ENCODE measurements at regions not wholly inside any gene's neighbourhood (a gene's known extent, or its start where the extent isn't known, plus 50 kb on each side); places are given as distances from the start of the nearest gene placed in this dataset.
"Not testable (repeated sequence)": the region's sequence is repeated elsewhere in the genome, so short reads cannot be mapped to it uniquely, and the experiment has no call there.

DNA sequence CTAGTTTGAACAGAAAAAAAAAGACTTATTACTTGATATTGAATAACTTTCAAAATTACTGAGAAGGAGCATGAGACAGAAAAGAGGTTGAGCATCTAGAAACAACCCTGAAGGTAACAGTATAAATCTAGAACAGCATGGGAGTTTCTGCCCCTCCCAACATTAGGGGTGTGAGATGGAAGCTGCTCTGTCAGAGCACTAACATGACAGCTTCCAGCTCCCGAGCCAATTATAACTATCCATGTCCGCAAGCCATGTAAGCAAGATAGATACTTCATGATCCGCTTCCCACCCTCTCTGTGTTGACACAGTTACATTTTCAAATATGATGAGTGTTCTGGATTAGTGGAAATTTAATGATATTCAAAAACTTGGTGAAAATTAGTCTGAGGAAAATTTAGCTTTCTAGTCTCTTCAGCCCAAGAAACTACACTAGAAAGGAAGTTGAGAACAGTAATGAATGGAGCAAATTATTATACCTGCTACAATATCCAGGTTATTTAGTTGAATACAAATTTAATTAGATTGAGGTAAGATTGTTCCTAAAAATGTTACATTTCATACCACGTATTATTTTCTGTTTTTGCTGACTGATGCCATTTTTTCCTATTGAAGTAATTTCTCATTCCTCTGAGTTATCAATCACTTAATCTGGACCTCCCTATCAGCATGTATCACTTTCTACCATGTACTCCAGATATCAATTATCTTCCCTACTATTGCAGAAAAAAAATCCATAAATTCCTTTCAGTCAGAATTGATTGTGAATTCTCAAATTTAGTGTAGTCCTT, 129.3 kb upstream of the SLIT2 start:
- no peak for DNase-seq

GRCh38 chr4:20119141-20119540, 132.6 kb upstream of the SLIT2 start:
- no peak for DNase-seq

GRCh38 chr4:20109391-20109790, 142.3 kb upstream of the SLIT2 start:
- DNase-seq: no peak

- no peak for DNase-seq
Observed at GRCh38 chr4:20106921-20107320, 144.8 kb upstream of the SLIT2 start.

GRCh38 chr4:20101831-20102230, 149.9 kb upstream of the SLIT2 start:
- DNase-seq: no peak

DNA sequence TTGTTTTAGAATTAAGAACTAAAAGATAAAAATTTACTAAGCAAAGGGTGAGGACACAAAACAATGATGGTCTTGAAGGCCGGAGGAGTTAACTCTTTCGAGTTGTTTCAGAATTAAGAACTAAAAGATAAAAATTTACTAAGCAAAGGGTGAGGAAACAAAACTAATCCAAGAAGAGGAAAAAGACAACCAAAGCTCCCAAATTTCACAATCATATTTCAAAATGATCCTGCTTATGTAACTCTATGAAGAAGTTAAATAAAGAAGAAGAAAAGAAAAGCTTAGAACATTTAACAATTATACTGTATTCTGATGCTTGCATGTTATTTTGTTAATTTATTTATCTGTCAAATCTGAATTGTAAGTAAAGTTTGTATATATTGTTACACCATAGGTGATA, 154.8 kb upstream of the SLIT2 start:
- DNase-seq: no peak

DNA sequence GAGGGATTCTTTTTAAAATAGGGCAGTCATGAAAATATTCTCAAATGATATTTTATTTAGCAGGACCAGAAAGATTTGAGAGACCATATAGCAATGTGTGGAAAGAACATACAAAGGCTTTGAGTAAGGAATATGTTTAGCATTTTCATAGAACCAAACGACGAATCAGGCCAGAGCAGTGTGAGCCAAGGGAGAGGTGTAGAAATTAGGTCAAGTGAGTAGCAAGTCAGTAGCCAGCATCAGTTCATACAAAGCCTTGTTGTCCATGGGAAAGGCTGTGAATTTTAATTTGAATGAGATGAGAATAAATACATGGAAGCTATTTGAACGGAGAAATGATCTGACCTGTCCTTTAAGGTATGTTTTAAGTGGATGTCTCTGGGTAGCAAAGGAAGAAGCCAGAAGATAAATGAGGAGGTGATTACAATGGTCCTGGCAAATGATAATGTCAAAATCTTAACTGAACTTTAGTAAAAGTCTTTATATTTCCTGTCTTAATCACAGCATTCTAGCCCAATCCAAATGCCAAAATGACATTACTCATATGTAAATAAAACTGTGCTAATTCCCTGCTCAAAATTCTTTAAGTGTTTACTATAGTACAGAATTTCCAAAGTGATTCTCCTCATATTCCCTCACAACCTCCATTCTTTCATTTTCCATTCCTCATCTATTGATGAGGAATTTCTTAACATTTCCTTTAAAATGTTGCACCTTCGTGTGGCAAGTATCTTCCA, 155.7 kb upstream of the SLIT2 start:
- no peak for DNase-seq

- DNase-seq: no peak
Observed at GRCh38 chr4:20091781-20092180, 159.9 kb upstream of the SLIT2 start.

DNA sequence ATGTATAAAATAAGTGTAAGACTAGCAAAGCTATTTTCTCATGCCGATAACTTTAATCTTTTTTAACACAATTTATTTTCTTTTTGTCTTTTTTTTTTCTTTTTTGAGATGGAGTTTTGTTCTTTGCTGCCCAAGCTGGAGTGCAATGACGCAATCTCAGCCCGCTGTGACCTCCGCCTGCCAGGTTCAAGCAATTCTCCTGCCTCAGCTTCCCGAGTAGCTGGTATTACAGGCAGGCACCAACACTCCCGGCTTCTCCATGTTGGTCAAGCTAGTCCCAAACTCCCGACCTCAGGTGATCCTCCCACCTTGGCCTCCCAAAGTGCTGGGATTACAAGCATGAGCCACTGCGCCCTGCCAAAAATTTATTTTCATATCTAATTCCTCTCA, 164.2 kb upstream of the SLIT2 start:
- DNase-seq: no peak

GRCh38 chr4:20086799-20087521, 164.7 kb upstream of the SLIT2 start:
- no peak for DNase-seq

DNA sequence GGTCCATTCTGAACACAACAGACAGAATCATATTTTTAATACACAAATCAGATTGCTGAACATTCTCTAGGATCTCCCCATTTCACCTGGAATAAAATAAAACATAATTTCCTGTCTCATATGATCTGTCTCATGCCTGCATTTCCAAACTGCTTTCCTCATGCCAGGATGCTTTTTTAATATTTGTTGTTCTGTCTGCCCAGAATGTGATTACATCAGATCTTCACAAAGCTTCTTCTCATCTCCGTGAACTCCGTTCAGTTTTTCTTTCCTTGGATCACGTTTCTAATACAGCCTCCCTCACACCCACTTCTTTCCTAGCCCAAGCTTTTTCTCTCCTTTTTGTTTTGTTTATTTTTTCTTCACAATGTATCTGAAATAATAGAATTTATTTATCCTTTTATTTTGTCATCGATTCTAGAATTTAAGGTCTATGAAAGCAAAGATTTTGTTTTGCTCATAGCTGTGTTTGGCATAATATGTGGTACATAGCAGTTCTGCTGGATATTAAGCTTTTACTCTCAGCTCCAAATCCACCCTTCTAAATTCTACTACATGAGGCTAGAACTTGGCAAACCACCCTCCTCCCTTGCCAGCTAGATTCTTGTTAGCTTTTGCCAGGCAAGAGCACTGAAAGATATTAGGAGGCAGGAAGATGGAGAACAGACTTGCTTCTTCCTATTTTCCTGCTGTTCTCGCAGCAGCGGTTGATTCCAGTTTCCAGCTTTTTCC, 165.5 kb upstream of the SLIT2 start:
- DNase-seq: no peak

DNA sequence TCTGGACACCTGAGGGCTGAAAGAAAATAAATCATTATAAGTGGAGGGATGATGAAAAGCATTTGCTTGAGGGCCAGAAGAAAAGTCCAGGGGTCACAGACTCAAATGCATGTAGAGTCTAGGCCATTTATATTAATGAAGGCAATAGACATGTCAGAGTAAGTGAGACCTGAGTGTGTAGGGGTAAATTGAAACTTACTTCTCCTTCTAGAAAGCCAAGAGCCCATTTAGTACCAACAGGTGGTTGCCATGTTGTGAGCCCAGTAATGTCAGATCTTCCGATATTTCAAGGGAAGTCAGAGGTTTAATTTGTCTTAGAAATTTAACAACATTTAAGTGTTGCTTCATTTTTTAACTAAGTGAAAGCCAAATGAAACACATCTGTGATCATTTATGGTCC, 166.1 kb upstream of the SLIT2 start:
- DNase-seq: no peak

GRCh38 chr4:20085156-20085555, 166.5 kb upstream of the SLIT2 start:
- no peak for DNase-seq

DNA sequence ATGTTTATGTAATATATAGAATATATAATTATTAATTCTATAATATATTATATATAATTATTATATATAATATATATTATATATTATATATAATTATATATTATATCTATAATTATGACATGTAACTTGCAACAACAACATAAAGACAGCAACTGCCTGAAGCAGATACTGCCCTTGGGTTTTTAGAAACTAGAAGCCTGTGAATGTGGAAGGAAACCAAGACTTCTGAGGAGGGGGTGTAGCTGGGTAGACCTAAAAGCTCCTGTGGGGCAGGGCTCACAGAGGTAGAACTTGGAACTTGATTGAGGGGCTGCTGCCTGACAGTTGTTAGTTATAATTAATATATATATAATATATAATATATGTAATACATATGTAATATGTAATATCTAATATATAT, 167.2 kb upstream of the SLIT2 start:
- DNase-seq: no peak

DNA sequence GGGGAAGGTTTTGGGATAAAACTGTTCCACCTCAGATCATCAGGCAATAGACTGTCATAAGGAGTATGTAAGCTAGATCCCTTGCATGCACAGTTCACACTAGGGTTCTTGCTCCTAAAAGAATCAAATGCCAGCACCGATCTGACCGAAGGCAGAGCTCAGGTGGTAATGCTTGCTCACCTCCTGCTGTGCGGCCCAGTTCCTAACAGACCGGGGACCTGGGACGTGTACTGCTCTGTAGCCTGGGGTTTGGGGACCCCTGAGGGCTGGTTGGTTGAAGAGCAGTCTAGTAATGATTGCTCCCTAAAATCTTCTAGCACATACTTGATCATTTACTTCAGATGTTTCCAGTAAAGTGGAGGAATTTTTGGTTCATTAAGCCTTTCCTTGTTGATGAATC, 173.1 kb upstream of the SLIT2 start:
- DNase-seq: no peak

DNA sequence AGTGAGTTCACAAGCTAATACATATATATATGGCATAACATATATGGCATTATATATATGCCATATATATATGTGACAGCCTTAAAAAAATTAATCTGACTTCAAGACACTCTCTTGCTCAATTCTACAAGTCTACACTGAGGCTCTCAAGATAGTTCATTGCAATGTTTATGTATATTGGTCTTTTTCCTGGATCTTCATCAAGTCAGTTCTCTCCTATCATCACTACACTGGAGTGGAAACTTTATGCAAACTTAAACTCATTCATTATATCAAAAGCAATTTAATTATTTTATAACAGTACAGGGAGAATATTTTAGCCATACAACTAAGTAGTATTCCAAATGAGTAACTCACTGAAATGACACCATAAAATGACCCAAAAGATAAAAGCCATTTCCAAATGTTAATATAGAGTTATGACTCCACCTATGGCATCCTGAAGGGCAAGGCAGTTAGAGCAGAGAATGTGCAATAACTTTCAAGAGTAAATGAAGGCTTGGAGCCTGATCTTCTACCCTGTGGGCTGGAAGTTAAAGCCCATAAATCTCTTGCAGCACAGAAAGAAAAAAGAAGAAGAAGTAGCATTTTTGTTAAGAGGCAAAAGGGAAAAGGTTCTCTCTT, 176.3 kb upstream of the SLIT2 start:
- no peak for DNase-seq

DNA sequence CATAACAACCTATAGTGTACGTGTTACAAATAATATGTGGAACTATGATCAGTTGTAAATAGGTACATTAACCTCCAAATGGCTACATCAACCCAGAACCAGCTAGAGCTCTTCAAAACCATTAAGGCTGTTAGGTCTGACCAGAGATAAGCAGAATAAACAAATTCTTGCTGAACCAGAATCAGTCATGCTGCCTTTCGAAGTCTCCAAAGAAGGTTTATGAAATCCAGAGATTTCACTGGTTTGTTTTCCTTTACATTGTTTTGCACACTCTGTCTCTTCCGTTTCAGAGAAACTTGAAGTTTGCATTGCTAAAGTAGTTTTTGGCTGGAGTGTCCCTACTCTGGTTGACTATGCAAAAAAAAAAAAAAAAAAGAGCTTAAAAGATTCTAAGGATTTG, 177.3 kb upstream of the SLIT2 start:
- DNase-seq: no peak

GRCh38 chr4:20065952-20066351, 185.8 kb upstream of the SLIT2 start:
- no peak for DNase-seq

DNA sequence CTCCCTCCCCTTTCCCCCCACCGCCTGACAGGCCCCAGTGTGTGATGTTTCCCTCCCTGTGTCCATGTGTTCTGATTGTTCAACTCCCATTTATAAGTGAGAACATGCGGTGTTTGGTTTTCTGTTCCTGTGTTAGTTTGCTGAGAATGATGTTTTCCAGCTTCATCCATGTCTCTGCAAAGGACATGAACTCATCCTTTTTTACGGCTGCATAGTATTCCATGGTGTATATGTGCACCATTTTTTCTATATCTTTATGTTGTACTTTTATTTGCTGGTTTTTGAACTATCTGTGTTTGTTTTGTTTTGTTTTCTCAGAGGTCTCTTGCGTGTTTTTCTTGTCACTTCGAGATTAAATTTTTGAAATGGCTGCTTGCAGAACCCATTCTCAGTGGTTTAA, 188.8 kb upstream of the SLIT2 start:
- DNase-seq: not testable (repeated sequence)

DNA sequence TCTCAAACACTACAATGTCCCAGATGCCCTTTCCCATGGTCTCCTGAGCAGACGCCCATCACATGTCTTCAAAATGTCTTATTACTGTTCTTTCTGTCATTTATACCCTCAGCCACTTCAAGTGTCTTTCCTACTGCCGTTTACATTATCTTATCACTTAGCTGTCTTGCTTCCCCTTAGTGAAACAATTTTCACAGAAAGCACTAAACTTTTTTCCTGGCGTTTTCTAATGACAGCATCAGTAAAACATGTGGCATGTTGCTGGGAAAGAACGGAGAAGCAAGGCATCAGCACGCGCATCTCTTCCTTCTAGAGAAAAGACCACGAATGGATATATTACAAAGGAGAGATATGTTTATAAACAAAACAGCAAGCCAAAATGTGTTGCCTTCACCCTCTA, 189.7 kb upstream of the SLIT2 start:
- no peak for DNase-seq

DNA sequence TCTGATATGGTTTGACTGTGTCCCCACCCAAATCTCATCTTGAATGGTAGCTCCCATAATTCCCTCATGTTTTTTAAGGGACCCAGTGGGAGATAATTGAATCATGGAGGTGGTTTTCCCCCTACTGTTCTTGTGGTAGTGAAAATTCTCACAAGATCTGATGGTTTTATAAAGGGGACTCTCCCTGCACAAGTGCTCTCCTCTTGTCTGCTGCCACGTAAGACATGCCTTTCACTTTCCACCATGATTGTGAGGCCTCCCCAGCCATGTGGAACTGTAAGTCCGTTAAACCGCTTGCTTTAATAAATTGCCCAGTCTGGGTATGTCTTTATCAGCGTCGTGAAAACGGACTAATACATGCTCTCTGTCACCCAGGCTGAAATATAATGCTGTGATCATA, 200.9 kb upstream of the SLIT2 start:
- no peak for DNase-seq

- DNase-seq: no peak
Observed at GRCh38 chr4:20049889-20050288, 201.8 kb upstream of the SLIT2 start.

Measured in activated CD4-positive, alpha-beta T cell treated with anti-CD3 and anti-CD28 coated beads for 1 hour (primary cell).